Mucosa of descending colon (tissue), 3 donors: ENCODE measurements at regions not wholly inside any gene's neighbourhood (a gene's known extent, or its start where the extent isn't known, plus 50 kb on each side); places are given as distances from the start of the nearest gene placed in this dataset.

Source experiments
- ATAC-seq: fragments of 200-7000 bp; cut with Tn5 transposase; one replicate; pipeline ENCODE4 v1.9.1; 2020; ENCODE audit warnings: mild to moderate bottlenecking, moderate library complexity
- DNase-seq, 3 donors: peaks; one replicate each; pipeline ENCODE4 v3.0.0-alpha.2; 2020
- H3K36me3 ChIP-seq: fragments of 200-600 bp; one replicate; pipeline ENCODE4 v1.8.0; 2021; ENCODE audit warnings: low read depth, mild to moderate bottlenecking
- H3K4me1 ChIP-seq: fragments of 200-600 bp; one replicate; pipeline ENCODE4 v1.8.0; 2021; ENCODE audit warnings: low read depth, mild to moderate bottlenecking
- H3K4me3 ChIP-seq: fragments of 200-600 bp; one replicate; pipeline ENCODE4 v1.8.0; 2021; ENCODE audit warnings: mild to moderate bottlenecking
- H3K9me3 ChIP-seq: fragments of 200-600 bp; one replicate; pipeline ENCODE4 v1.8.0; 2021; ENCODE audit warnings: mild to moderate bottlenecking
- intact Hi-C, 2 donors: fragments of 100-400 bp; cut with DNase I in 1 of 2; cut with micrococcal nuclease in 1 of 2; formaldehyde crosslinking; loops; one replicate each; pipeline versions ENCODE4 v1.11.0 to v1.11.1; 2022; cut with DNase I, micrococcal nuclease
- TF ChIP-seq, protein P1 (sequence below): fragments of 200-600 bp; IDR thresholded peaks from one replicate; pipeline ENCODE4 v1.8.0; 2022; ENCODE audit warnings: antibody characterized with exemption, mild to moderate bottlenecking
- donor health status: DM: no; HTN: no; CAD: no; lungs with moderate emphysema.
- donor health status: DM: no; HTN: no; CAD: no.
- donor health status: DM: no; HTN: yes; CAD: no.

DNA sequence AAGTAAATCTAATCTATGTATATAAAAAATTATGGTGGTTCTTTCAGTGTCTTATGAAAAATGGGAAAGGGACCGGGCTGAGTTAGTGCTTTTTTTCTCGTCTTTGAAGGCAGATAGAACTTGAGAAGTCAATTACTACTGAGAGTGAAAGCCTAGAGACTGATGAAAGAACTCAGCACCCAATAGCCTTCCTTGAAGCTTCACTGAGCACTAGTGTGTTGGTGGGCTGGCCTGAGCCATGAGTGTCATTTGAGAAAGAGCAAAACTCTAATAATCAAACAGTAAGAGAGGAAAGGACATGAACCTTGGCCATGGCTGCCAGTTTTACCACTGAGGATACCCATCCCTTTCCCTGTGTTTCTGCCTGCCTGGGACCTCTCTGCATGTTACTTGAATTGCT is 428.3 kb upstream of the RASGRP1 start:
- ATAC-seq (no peak), DNase-seq (no peak)
- no peaks in the 10 kb centered on the region for H3K9me3 ChIP-seq
- H3K4me3 ChIP-seq, result no peak overlapping the region
- TF ChIP-seq, protein P1, sequence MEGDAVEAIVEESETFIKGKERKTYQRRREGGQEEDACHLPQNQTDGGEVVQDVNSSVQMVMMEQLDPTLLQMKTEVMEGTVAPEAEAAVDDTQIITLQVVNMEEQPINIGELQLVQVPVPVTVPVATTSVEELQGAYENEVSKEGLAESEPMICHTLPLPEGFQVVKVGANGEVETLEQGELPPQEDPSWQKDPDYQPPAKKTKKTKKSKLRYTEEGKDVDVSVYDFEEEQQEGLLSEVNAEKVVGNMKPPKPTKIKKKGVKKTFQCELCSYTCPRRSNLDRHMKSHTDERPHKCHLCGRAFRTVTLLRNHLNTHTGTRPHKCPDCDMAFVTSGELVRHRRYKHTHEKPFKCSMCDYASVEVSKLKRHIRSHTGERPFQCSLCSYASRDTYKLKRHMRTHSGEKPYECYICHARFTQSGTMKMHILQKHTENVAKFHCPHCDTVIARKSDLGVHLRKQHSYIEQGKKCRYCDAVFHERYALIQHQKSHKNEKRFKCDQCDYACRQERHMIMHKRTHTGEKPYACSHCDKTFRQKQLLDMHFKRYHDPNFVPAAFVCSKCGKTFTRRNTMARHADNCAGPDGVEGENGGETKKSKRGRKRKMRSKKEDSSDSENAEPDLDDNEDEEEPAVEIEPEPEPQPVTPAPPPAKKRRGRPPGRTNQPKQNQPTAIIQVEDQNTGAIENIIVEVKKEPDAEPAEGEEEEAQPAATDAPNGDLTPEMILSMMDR, result no peak
- intact Hi-C loops, result loop anchor here in 1 of 2 donors (5.0 kb wide), 1 partner anchor 176 kb away; no protein-coding TSS in a partner anchor
- no peaks in the 10 kb centered on the region for H3K4me1 ChIP-seq
- H3K36me3 ChIP-seq, result no peaks in the 10 kb centered on the region

DNA sequence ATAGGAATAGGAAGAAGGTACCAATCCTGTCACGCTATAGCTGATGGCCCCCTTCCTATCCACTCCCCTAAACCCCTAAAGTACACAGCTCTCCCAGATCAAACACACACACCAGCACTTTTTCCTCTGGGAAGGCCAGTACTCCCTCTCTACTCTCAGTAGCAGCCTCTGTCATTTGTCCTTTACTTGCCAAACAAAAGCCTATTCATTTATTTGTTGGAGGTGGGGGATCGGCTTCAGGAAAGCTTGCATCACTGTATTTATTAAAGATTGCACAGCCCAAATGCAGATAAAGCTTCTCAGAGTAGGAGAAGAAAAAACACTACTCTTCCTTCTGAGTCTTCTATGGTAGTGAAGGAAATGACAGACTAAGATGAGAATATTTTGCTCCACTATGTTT is 429.7 kb upstream of the RASGRP1 start:
- no peaks in the 10 kb centered on the region for H3K9me3 ChIP-seq
- H3K4me1 ChIP-seq, result no peaks in the 10 kb centered on the region
- intact Hi-C loops, result loop anchor here in 1 of 2 donors (5.0 kb wide), 1 partner anchor 177 kb away; no protein-coding TSS in a partner anchor
- TF ChIP-seq, protein P1, result no peak
- ATAC-seq (no peak), DNase-seq (no peak)
- H3K4me3 ChIP-seq, result no peak overlapping the region
- H3K36me3 ChIP-seq, result no peaks in the 10 kb centered on the region

DNA sequence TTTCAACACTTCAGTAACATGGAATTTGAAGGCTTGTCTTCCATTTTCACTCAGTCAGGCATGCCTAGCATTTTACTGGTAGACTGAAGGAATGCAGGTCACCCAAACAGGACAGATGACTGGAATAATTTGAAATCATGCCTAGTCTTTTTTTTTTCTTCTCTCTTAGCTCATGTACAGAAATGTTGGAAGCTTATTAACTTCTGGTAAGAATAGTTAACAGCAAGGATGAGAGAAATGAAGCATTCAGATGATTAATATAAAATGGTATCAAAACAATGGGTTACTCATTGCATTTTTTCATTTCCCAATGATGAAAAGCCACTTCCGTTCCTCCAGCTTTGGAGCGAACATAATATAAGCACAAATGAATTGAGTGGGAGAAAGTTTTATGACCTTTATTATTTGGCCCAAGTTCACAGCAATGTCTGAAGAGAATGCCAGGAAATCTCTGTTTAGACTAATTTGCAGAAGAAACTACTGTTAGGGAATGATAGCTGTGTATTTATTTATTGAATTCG is 431.6 kb upstream of the RASGRP1 start:
- Histone ChIP-seq H3K36me3 (no peaks in the 10 kb centered on the region), H3K4me3 (no peak overlapping the region), H3K4me1 (no peaks in the 10 kb centered on the region), H3K9me3 (no peaks in the 10 kb centered on the region)
- DNase-seq (no peak), ATAC-seq (no peak)
- intact Hi-C loops, result no loop called here
- TF ChIP-seq, protein P1, result no peak

DNA sequence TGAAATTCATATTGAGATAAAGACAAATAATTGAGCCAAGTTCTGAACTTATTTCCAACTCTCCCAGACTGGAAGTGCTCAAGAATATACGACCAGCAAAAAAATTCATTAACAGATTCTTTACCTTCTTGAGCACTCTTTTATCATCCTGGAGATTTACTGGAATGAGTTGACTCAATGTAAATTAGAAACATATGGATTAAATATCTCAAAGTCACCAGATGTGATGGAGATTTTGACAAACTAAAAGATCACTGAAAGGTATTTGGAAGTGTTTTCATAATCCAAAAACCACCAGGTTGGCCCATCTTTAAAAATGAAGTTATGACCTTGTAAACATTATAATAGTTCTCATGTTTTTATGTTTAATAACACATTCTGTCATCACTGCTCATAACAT is 433.2 kb upstream of the RASGRP1 start:
- intact Hi-C loops, result no loop called here
- ATAC-seq (no peak), DNase-seq (no peak)
- Histone ChIP-seq H3K4me1 (no peaks in the 10 kb centered on the region), H3K9me3 (no peaks in the 10 kb centered on the region), H3K36me3 (no peaks in the 10 kb centered on the region), H3K4me3 (no peak overlapping the region)
- TF ChIP-seq, protein P1, result no peak

DNA sequence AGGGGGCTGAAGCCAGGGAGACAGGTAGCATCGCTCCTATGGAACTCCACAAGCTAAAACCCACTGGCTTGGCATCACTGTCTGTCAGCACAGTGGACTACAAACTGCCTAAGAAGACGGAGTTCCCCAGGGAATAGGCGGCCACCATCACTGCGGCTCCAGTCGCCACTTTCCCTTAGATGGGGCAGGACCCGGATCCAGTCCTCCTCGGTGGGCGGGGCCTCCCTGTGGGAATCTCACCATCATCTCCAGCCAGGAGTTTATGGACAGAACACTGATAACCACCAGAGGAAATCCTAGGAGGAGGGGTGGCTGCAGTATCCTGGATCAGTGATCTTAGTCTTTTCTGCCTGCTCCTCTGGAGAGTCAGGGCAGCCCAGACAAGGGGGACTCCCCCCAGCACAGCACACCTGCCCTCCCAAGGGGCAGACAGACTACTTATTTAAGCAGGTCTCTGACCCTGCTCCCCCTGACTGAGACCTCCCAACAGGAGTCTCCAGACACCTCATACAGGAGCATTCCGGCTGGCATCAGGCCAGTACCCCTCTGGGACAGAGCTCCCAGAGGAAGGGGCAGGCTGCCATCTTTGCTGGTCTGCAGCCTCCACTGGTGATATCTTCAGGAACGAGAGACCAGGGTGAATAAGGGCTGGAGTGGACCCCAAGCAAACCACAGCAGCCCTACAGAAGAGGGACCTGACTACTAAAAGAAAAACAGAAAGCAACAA is 435.6 kb upstream of the RASGRP1 start:
- H3K9me3 ChIP-seq, result no peaks in the 10 kb centered on the region
- ATAC-seq (no peak), DNase-seq (no peak)
- H3K4me3 ChIP-seq, result no peak overlapping the region
- intact Hi-C loops, result no loop called here
- TF ChIP-seq, protein P1, result no peak
- H3K36me3 ChIP-seq, result no peaks in the 10 kb centered on the region
- no peaks in the 10 kb centered on the region for H3K4me1 ChIP-seq
